Loucy (cell line): ENCODE measurements at regions not wholly inside any gene's neighbourhood (a gene's known extent, or its start where the extent isn't known, plus 50 kb on each side); places are given as distances from the start of the nearest gene placed in this dataset.

ENCODE experiments used
- H2AFZ ChIP-seq: fragments of 200-600 bp; sonication (generic); 2 replicates; pipeline ENCODE4 v1.6.0; 2016; ENCODE audit warnings: antibody characterized with exemption, mild to moderate bottlenecking, low read length, moderate library complexity
- H3F3A ChIP-seq: fragments of 200-600 bp; 2 replicates; pipeline ENCODE4 v1.6.0; 2016; ENCODE audit warnings: antibody characterized with exemption, low read depth, mild to moderate bottlenecking
- H3K27me3 ChIP-seq: fragments of 200-600 bp; sonication (generic); 2 replicates; pipeline ENCODE4 v1.6.1; 2014; ENCODE audit warnings: low read length, mild to moderate bottlenecking; ENCODE audit not compliant: insufficient read depth, poor library complexity, severe bottlenecking
- H3K36me3 ChIP-seq: fragments of 200-600 bp; sonication (generic); 2 replicates; pipeline ENCODE4 v1.6.1; 2016; ENCODE audit warnings: low read length; ENCODE audit not compliant: insufficient read depth
- H3K4me1 ChIP-seq: fragments of 200-600 bp; sonication (generic); 2 replicates; pipeline ENCODE4 v1.5.1; 2014; ENCODE audit warnings: low read length, mild to moderate bottlenecking; ENCODE audit not compliant: insufficient read depth, poor library complexity, severe bottlenecking
- H3K4me2 ChIP-seq: fragments of 200-600 bp; sonication (generic); 2 replicates; pipeline ENCODE4 v1.6.0; 2014; ENCODE audit warnings: antibody characterized with exemption, low read length, low read depth, mild to moderate bottlenecking; ENCODE audit not compliant: poor library complexity, severe bottlenecking
- H3K4me3 ChIP-seq: fragments of 200-600 bp; sonication (generic); 2 replicates; pipeline ENCODE4 v1.5.1; 2014; ENCODE audit warnings: low read length, mild to moderate bottlenecking, mixed read lengths; ENCODE audit not compliant: poor library complexity, severe bottlenecking
- H3K79me2 ChIP-seq: fragments of 200-600 bp; sonication (generic); 2 replicates; pipeline ENCODE4 v1.6.1; 2014; ENCODE audit warnings: low read length; ENCODE audit not compliant: insufficient read depth
- H3K9ac ChIP-seq: fragments of 200-600 bp; sonication (generic); 2 replicates; pipeline ENCODE4 v1.6.0; 2014; ENCODE audit warnings: mild to moderate bottlenecking, low read depth, low read length, moderate library complexity; ENCODE audit not compliant: poor library complexity, severe bottlenecking
- H3K9me2 ChIP-seq: fragments of 200-600 bp; sonication (generic); replicated peaks from 2 replicates; pipeline ENCODE4 v1.6.1; 2016; ENCODE audit warnings: low read depth, low read length, mixed read lengths
- H3K9me3 ChIP-seq: fragments of 200-600 bp; sonication (generic); 2 replicates; pipeline ENCODE4 v1.6.1; 2014; ENCODE audit warnings: mild to moderate bottlenecking, antibody characterized with exemption, low read length, low read depth; ENCODE audit not compliant: insufficient read depth
- H4K20me1 ChIP-seq: fragments of 200-600 bp; sonication (generic); 2 replicates; pipeline ENCODE4 v1.6.0; 2014; ENCODE audit warnings: antibody characterized with exemption, low read length, mild to moderate bottlenecking; ENCODE audit not compliant: insufficient read depth, poor library complexity, severe bottlenecking
- EZH2phosphoT487 ChIP-seq: fragments of 200-600 bp; IDR thresholded peaks from 2 replicates; pipeline ENCODE4 v1.6.1; 2018; ENCODE audit warnings: antibody characterized with exemption, mild to moderate bottlenecking, moderate library complexity, borderline replicate concordance
- TF ChIP-seq, protein P1 (sequence below): fragments of 200-600 bp; sonication (generic); conservative IDR thresholded peaks from 2 replicates; pipeline ENCODE4 v1.5.1; 2014; ENCODE audit warnings: mild to moderate bottlenecking, antibody characterized with exemption, low read length

DNA sequence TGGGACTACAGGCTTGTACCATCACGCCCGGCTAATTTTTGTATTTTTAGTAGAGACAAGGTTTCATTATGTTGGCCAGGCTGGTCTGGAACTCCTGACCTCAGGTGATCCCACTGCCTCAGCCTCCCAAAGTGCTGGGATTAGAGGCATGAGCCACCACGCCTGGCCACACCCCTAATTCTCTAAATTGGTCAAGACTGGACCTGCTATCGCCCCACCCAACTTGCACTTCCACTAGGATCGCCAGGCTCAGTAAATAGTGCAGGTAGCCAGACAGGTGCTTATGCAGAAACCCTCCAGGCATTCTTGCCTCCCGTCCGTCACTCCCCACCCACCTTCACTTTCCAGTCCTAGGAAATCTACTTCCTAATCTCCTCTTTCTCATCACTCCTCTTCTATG lies 481.4 kb upstream of the EEF2KMT start:
- Histone ChIP-seq H3K79me2 (no peaks in the 10 kb centered on the region), H3K4me1 (no peaks in the 10 kb centered on the region), H3K9ac (no peak overlapping the region), H3K4me2 (no peak overlapping the region), H3K9me3 (no peaks in the 10 kb centered on the region), H2AFZ (no peak overlapping the region), H3K9me2 (no peaks in the 10 kb centered on the region), H3K36me3 (no peaks in the 10 kb centered on the region), H3K27me3 (no peaks in the 10 kb centered on the region), H3F3A (no peaks in the 10 kb centered on the region), H4K20me1 (no peaks in the 10 kb centered on the region), H3K4me3 (no peak overlapping the region)
- no peak for TF ChIP-seq EZH2phosphoT487
- TF ChIP-seq, protein P1, sequence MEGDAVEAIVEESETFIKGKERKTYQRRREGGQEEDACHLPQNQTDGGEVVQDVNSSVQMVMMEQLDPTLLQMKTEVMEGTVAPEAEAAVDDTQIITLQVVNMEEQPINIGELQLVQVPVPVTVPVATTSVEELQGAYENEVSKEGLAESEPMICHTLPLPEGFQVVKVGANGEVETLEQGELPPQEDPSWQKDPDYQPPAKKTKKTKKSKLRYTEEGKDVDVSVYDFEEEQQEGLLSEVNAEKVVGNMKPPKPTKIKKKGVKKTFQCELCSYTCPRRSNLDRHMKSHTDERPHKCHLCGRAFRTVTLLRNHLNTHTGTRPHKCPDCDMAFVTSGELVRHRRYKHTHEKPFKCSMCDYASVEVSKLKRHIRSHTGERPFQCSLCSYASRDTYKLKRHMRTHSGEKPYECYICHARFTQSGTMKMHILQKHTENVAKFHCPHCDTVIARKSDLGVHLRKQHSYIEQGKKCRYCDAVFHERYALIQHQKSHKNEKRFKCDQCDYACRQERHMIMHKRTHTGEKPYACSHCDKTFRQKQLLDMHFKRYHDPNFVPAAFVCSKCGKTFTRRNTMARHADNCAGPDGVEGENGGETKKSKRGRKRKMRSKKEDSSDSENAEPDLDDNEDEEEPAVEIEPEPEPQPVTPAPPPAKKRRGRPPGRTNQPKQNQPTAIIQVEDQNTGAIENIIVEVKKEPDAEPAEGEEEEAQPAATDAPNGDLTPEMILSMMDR, result no peak

DNA sequence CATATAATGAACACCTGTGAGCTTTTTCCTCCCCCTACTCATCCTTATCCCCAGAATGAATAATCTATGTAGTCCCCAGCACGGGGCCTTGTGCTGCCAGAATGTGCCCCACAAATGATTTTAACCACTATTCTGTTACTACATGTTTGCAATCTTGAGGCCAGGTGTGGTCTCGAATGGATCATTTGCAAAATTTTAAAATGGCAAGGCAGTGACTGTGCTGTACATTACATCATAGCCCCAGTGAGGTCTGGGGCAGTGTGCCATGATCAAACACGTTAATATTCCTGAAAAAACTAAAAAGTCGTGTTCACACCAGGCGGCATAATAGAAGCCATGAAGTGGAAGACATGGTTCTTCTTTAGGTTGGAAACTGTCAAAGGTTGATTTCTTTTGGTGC lies 479.9 kb upstream of the EEF2KMT start:
- TF ChIP-seq, protein P1, result no peak
- TF ChIP-seq EZH2phosphoT487, result no peak
- H3K79me2 ChIP-seq, result no peaks in the 10 kb centered on the region
- H3K9ac ChIP-seq, result no peak overlapping the region
- H3K9me3 ChIP-seq, result no peaks in the 10 kb centered on the region
- H3K4me1 ChIP-seq, result no peaks in the 10 kb centered on the region
- H3K27me3 ChIP-seq, result no peaks in the 10 kb centered on the region
- no peaks in the 10 kb centered on the region for H3K36me3 ChIP-seq
- no peak overlapping the region for H3K4me3 ChIP-seq
- H3K4me2 ChIP-seq, result no peak overlapping the region
- H3F3A ChIP-seq, result no peaks in the 10 kb centered on the region
- no peak overlapping the region for H2AFZ ChIP-seq
- H3K9me2 ChIP-seq, result no peaks in the 10 kb centered on the region
- no peaks in the 10 kb centered on the region for H4K20me1 ChIP-seq

GRCh38 chr16:5575646-5576245 lies 478.2 kb upstream of the EEF2KMT start:
- no peaks in the 10 kb centered on the region for H3K27me3 ChIP-seq
- H3K4me2 ChIP-seq, result no peak overlapping the region

More at GRCh38 chr16:5575646-5576245, 478.2 kb upstream of the EEF2KMT start:
- Histone ChIP-seq H3K4me1 (no peaks in the 10 kb centered on the region), H3K36me3 (no peaks in the 10 kb centered on the region), H3K79me2 (no peaks in the 10 kb centered on the region), H4K20me1 (no peaks in the 10 kb centered on the region), H3K9me3 (no peaks in the 10 kb centered on the region), H2AFZ (no peak overlapping the region), H3K9ac (no peak overlapping the region), H3F3A (no peaks in the 10 kb centered on the region), H3K9me2 (no peaks in the 10 kb centered on the region), H3K4me3 (no peak overlapping the region)
- no peak for TF ChIP-seq EZH2phosphoT487
- TF ChIP-seq, protein P1, result no peak
